ENCODE measurements at regions not wholly inside any gene's neighbourhood (a gene's known extent, or its start where the extent isn't known, plus 50 kb on each side); places are given as distances from the start of the nearest gene placed in this dataset.

DNA sequence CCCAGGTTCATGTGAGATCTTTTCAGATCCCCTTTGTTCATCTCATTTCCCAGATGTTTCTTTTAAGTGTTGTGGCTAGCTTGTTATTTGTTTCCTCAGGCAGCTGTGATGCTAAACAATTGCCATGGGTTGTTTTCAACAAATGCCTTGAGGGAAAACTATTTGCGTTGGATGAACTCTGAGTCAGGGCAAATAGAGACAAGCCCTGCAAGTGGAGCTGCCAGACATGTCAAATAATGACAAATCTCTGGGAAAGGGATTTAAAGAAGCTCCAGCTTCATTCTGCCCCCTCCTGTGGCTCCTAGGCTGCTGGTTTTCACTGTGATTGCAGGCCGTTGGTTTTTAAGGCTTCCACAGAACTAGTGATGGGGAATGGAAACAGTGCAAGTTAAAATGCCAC lies 272.4 kb upstream of the SP8 start:
- H3K27ac Mint-ChIP-seq: no peak overlapping the region
- no peaks in the 10 kb centered on the region for H3K27me3 Mint-ChIP-seq (ENCODE audit: insufficient read depth)
- DNase-seq (ENCODE audit: low spot score): no peak
- no peak overlapping the region for H3K4me3 Mint-ChIP-seq
- no peaks in the 10 kb centered on the region for H3K4me1 Mint-ChIP-seq (ENCODE audit: low read depth)
- H3K9me3 Mint-ChIP-seq: no peaks in the 10 kb centered on the region
- intact Hi-C loops (cut with micrococcal nuclease): no loop called here
- H3K36me3 Mint-ChIP-seq (ENCODE audit: low read depth): no peaks in the 10 kb centered on the region

DNA sequence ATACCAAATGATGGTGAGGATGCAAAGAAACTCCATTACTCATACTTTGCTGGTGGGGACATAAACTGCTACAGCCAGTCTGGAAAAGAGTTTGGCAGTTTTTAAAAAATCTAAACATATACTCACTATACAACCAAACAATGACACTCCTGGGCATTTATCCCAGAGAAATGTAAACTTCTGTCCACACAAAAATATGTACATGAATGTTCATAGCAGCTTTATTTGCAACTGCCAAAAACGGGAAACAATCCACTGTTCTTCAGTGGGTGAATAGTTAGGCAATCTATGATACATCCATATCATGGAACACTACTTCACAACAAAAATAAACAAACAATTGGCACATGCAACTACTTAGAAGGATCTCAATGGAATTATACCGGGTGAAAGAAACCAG lies 276.4 kb upstream of the SP8 start:
- Mint-ChIP-seq H3K4me1 (ENCODE audit: low read depth) (no peaks in the 10 kb centered on the region), H3K4me3 (no peak overlapping the region), H3K9me3 (no peaks in the 10 kb centered on the region), H3K36me3 (ENCODE audit: low read depth) (no peaks in the 10 kb centered on the region), H3K27me3 (ENCODE audit: insufficient read depth) (no peaks in the 10 kb centered on the region), H3K27ac (no peak overlapping the region)
- intact Hi-C loops (cut with micrococcal nuclease): no loop called here
- DNase-seq (ENCODE audit: low spot score): no peak

DNA sequence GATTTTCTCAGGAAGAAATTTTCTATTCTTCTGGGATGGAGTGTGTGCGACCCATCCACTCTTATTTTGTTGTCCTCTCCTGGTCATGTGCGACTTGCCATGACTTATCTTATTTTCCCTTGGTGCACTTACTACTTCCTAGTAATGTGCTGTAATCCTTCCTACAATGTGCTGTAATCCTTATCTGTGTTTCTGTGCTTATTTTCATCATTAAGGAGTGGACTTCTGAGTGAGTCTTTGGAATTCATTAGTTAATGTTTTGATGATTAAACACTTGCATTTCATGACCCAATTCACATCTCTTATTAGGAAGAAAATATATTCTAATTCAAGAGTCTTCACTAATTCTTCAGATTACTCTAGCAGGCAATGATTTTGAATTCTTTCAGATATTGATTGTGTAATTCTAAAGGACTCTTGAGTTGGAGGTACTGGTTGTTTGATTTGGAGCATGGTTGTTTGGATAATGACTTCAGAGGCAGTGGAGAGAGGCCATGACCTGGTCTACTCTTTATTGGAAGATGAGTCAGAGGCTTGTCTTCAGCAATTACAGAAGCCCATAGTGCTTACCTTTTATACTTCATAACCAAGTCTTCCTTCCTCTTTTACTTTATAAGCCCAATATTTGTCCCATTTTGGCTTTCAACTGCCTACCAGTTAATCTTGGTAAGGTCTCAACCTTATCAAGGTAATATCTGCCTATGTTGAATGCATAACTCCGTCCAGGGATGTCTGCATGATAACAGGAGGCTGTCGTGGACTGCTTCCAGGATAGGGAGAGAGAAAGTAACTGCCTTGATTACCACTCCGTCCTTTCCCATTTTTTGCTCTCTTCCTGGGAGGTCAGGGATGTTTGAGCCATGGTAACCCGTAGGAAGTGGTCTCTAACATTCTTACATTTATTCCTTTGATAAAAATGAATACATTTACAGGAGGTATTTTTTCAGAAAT lies 278.3 kb upstream of the SP8 start:
- DNase-seq (ENCODE audit: low spot score): no peak
- H3K27me3 Mint-ChIP-seq (ENCODE audit: insufficient read depth): peaks cover 2% of the 10 kb centered on the region
- H3K4me3 Mint-ChIP-seq: no peak overlapping the region
- H3K9me3 Mint-ChIP-seq: no peaks in the 10 kb centered on the region
- H3K27ac Mint-ChIP-seq: no peak overlapping the region
- intact Hi-C loops (cut with micrococcal nuclease): no loop called here
- no peaks in the 10 kb centered on the region for H3K4me1 Mint-ChIP-seq (ENCODE audit: low read depth)
- no peaks in the 10 kb centered on the region for H3K36me3 Mint-ChIP-seq (ENCODE audit: low read depth)

DNA sequence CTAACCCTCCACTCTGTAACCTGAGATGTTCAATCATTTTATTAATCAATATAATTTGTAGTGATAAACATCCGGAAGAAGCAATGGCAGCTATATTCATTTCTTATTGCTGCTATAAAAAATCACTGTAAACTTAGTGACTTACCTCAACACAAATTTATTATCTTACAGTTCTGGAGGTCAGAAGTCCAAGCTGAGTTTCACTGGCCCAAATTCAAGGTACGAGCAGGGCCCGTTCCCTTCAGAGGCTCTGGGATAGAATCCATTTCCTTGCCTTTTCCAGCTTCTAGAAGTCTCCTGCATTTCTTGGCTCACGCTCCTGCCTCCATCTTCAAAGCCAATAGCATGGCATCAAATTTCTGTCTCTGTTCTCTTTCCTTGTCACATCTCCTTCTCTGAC lies 279.5 kb upstream of the SP8 start:
- H3K27me3 Mint-ChIP-seq (ENCODE audit: insufficient read depth): peaks cover 2% of the 10 kb centered on the region
- no peak overlapping the region for H3K4me3 Mint-ChIP-seq
- no peak overlapping the region for H3K27ac Mint-ChIP-seq
- H3K36me3 Mint-ChIP-seq (ENCODE audit: low read depth): no peaks in the 10 kb centered on the region
- no peaks in the 10 kb centered on the region for H3K9me3 Mint-ChIP-seq
- intact Hi-C loops (cut with micrococcal nuclease): no loop called here
- H3K4me1 Mint-ChIP-seq (ENCODE audit: low read depth): no peaks in the 10 kb centered on the region
- DNase-seq (ENCODE audit: low spot score): no peak

DNA sequence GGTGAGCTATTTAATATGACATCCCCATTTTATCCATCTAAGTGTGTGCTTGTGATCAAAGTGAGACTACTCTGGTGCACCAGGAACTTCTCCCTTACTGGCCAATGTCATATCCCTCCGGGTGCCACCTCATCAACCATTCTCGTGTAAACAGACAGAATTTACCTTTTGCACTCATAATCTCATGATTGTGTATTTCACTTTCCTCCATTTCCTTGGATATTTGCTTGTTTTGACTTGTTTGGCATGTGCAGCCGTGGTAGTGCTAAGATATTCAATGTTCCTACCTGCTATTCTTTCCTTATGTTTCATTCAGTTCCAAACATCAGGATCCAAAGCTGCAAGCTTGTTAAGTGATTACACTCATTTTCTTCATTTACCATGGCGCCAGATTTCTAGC lies 280.5 kb upstream of the SP8 start:
- Mint-ChIP-seq H3K27me3 (ENCODE audit: insufficient read depth) (peaks cover 2% of the 10 kb centered on the region), H3K36me3 (ENCODE audit: low read depth) (no peaks in the 10 kb centered on the region), H3K4me1 (ENCODE audit: low read depth) (no peaks in the 10 kb centered on the region), H3K4me3 (no peak overlapping the region), H3K27ac (no peak overlapping the region), H3K9me3 (no peaks in the 10 kb centered on the region)
- intact Hi-C loops (cut with micrococcal nuclease): no loop called here
- DNase-seq (ENCODE audit: low spot score): no peak

DNA sequence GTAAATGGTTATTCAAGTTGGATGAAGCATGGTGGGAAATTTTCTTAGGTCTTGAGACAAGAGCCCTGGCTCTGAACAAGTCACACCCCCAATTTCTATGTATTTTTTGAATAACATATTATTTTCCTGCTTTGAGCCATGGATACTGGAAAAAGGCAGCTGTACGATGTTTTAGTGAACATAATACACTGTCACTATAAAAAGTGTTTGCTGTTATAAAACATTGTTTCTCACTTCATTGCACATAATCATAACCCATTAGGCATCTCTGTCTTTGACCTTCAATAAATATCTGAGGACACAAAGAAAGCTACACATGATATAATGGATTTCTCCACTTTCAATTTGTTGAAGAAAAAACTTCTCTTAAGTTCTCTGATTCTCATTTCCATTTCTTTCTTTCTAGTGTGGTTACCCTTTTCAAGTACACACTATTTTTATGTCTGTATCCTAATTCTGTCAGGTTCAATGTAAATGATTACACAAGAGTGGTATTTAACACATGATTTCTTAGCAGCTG lies 283.9 kb upstream of the SP8 start:
- no peak overlapping the region for H3K4me3 Mint-ChIP-seq
- H3K27me3 Mint-ChIP-seq (ENCODE audit: insufficient read depth): peaks cover 4% of the 10 kb centered on the region
- no peak for DNase-seq (ENCODE audit: low spot score)
- intact Hi-C loops (cut with micrococcal nuclease): no loop called here
- H3K27ac Mint-ChIP-seq: no peak overlapping the region
- no peaks in the 10 kb centered on the region for H3K36me3 Mint-ChIP-seq (ENCODE audit: low read depth)
- no peaks in the 10 kb centered on the region for H3K4me1 Mint-ChIP-seq (ENCODE audit: low read depth)
- no peaks in the 10 kb centered on the region for H3K9me3 Mint-ChIP-seq

DNA sequence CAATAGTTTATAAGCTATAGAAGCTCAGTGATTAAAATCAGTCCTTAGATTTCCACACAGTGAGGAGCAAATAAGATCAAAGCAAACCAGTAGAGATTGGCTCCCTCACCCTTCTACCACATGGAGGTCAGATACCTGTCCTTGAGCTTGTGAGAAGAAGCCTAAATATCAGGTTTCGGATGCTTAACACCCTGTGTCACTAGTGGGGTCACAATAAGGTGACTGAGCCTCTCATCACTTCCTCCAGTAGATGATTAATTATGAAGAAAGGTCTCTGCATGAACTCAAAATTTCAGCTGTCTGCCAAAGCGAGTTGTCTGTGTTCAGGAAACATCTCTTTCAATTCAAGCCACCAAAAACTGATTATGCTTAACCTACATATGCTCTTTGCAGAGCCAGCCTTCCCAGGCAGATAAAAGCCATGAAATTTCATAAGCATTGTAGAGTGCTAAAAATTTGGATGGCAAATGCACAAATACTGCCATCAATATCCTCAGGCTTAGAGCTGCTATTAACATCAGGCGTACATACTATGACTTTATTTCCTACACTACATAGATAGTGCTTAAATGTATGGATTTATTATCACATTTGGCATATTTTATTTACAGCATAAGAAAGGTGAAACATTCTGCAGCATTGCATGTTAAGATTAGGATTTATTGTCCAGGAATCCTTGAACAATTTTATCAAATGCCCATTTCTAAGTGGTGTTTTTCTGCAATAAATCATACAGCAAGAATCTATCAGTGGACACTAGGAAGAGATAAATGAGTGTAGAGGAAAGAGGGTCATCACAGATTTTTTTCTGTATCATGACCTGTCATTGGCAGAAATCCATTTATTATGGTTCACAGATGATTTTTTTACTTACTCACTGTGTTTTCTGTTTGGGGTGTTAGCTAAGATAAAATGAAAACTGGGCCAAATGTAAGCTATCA lies 285.1 kb upstream of the SP8 start:
- H3K36me3 Mint-ChIP-seq (ENCODE audit: low read depth): no peaks in the 10 kb centered on the region
- DNase-seq (ENCODE audit: low spot score): no peak
- no peak overlapping the region for H3K27ac Mint-ChIP-seq
- intact Hi-C loops (cut with micrococcal nuclease): no loop called here
- H3K4me3 Mint-ChIP-seq: no peak overlapping the region
- H3K9me3 Mint-ChIP-seq: no peaks in the 10 kb centered on the region
- H3K27me3 Mint-ChIP-seq (ENCODE audit: insufficient read depth): peaks cover 4% of the 10 kb centered on the region
- H3K4me1 Mint-ChIP-seq (ENCODE audit: low read depth): no peaks in the 10 kb centered on the region

DNA sequence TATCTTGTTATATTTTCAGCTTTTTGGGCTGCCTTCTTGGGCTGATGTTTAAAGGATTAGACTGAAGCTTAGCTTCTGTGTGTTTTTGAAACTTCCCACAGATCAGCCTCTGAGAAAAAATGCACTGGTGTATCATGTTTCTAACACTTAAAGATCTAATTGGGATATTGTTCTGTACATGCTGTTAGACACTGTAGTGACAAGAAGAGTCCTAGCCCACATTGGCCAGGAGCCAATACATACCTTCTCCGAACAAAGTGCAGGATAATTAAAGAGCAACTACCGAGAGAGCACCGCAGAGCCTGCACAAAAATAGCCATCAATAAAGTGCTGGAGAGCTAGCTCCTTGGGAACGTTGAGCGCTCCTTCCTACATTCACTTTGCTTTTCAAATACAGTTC lies 289.4 kb upstream of the SP8 start:
- Mint-ChIP-seq H3K27ac (no peak overlapping the region), H3K4me3 (no peak overlapping the region), H3K9me3 (no peaks in the 10 kb centered on the region), H3K4me1 (ENCODE audit: low read depth) (no peaks in the 10 kb centered on the region), H3K36me3 (ENCODE audit: low read depth) (no peaks in the 10 kb centered on the region), H3K27me3 (ENCODE audit: insufficient read depth) (peaks cover 2% of the 10 kb centered on the region)
- intact Hi-C loops (cut with micrococcal nuclease): no loop called here
- DNase-seq (ENCODE audit: low spot score): no peak

DNA sequence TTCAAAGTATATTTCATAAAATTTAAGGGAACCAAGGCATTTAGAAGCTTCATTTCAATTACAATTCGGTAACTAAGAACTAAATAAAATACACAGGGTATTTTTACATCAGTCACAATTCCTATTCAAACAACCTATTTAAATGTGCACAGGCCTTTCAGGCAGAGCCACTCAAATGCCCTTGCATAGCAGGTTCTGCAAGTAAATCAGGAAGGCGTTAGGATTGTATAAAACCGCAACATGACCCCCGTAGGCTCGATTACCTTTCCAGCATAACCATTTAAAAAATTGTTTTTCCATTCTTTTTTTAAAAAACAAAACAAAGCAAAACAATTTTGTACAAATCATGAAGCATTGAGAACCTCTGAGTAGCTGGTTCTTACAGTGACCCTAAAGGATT lies 289.9 kb upstream of the SP8 start:
- no peaks in the 10 kb centered on the region for H3K9me3 Mint-ChIP-seq
- H3K27me3 Mint-ChIP-seq (ENCODE audit: insufficient read depth): peaks cover 2% of the 10 kb centered on the region
- H3K4me1 Mint-ChIP-seq (ENCODE audit: low read depth): no peaks in the 10 kb centered on the region
- no peak overlapping the region for H3K4me3 Mint-ChIP-seq
- no peak overlapping the region for H3K27ac Mint-ChIP-seq
- H3K36me3 Mint-ChIP-seq (ENCODE audit: low read depth): no peaks in the 10 kb centered on the region
- DNase-seq (ENCODE audit: low spot score): no peak
- intact Hi-C loops (cut with micrococcal nuclease): no loop called here

DNA sequence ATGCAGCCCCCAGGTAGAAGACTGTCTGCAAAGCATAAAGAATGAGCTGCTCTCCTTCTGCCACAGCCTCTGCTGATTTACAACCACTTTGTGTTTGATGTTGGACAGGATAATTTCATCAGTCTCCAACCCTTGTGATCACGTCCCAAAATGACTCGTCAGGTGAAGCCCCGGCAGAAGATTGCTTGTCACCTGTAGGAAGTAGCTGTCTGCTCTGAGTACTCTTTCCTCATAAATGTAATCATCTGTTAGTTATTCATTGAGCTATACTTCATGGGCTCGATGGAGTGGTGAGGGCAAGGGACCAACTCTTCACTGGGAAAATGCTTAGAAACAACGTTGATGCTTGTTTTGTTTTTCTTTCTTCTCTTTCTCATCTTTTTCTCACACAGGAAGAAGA lies 290.9 kb upstream of the SP8 start:
- H3K4me3 Mint-ChIP-seq: no peak overlapping the region
- peaks cover 2% of the 10 kb centered on the region for H3K27me3 Mint-ChIP-seq (ENCODE audit: insufficient read depth)
- intact Hi-C loops (cut with micrococcal nuclease): no loop called here
- H3K9me3 Mint-ChIP-seq: no peaks in the 10 kb centered on the region
- no peak overlapping the region for H3K27ac Mint-ChIP-seq
- DNase-seq (ENCODE audit: low spot score): no peak
- no peaks in the 10 kb centered on the region for H3K4me1 Mint-ChIP-seq (ENCODE audit: low read depth)
- H3K36me3 Mint-ChIP-seq (ENCODE audit: low read depth): no peaks in the 10 kb centered on the region

DNA sequence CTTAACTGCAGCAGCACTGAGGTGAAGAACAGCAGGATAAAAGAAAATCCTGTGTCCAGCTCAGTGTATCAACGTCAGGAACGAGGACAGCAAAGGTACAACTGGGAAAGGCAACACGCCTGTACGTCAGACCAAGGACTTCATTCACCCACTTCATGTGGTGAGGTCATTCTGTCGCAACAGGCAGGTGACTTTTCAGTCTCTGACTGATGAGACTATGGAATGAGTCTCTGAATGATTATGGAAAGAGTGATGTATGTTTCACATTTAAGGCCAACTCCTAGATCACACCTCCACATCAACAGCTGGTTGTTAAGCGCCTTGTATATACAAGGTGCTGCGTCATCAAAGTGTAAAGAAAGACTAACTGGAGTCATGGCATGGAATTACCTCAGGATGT lies 297.6 kb upstream of the SP8 start:
- Mint-ChIP-seq H3K36me3 (ENCODE audit: low read depth) (no peaks in the 10 kb centered on the region), H3K4me1 (ENCODE audit: low read depth) (no peaks in the 10 kb centered on the region), H3K4me3 (no peak overlapping the region), H3K27ac (no peak overlapping the region), H3K27me3 (ENCODE audit: insufficient read depth) (peaks cover 4% of the 10 kb centered on the region), H3K9me3 (peaks cover 5% of the 10 kb centered on the region)
- intact Hi-C loops (cut with micrococcal nuclease): no loop called here
- no peak for DNase-seq (ENCODE audit: low spot score)

DNA sequence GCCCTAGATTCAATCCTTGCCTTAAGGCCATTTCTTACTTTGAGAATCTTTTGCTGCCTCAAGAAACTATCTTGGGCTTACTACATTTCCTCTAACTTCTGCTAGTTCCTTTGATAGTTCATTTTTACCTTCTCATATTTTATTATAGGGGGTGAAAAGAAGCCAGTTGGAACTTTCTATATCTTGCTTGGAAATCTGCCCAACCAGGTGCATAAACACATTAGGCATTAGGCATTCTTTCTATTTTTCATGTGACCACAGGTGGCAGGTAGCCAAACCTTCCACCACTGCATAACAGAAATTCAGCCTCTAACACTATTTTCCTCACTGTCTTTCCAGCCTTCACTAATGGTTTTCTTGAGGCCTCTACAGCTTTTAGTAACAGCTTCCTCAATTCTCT lies 300.0 kb upstream of the SP8 start:
- Mint-ChIP-seq H3K9me3 (peaks cover 5% of the 10 kb centered on the region), H3K4me1 (ENCODE audit: low read depth) (no peaks in the 10 kb centered on the region), H3K27ac (no peak overlapping the region), H3K27me3 (ENCODE audit: insufficient read depth) (peaks cover 4% of the 10 kb centered on the region), H3K36me3 (ENCODE audit: low read depth) (no peaks in the 10 kb centered on the region), H3K4me3 (no peak overlapping the region)
- intact Hi-C loops (cut with micrococcal nuclease): no loop called here
- no peak for DNase-seq (ENCODE audit: low spot score)

DNA sequence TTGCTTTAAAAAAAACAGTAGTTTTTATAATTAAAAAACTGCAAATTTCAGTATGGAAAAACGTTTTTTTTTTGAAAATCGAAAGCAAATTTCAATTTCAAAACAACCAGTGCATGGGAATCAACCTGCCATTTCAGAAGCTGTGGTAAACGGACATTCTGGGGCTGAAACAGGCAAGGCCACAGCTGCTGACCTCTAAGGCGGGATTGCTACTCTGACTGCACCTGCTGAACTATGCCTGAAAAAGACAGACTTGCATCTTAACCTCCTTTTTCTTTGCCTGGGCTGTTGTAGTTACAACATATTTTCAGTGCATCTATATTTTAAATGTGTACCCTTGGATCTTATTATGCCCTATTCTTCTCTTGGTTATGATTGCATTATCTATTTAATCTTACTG lies 303.0 kb upstream of the SP8 start:
- no peak for DNase-seq (ENCODE audit: low spot score)
- H3K4me3 Mint-ChIP-seq: no peak overlapping the region
- no peaks in the 10 kb centered on the region for H3K36me3 Mint-ChIP-seq (ENCODE audit: low read depth)
- peaks cover 2% of the 10 kb centered on the region for H3K27me3 Mint-ChIP-seq (ENCODE audit: insufficient read depth)
- peaks cover 5% of the 10 kb centered on the region for H3K9me3 Mint-ChIP-seq
- H3K4me1 Mint-ChIP-seq (ENCODE audit: low read depth): no peaks in the 10 kb centered on the region
- no peak overlapping the region for H3K27ac Mint-ChIP-seq
- intact Hi-C loops (cut with micrococcal nuclease): no loop called here
